ENCODE measurements at regions not wholly inside any gene's neighbourhood (a gene's known extent, or its start where the extent isn't known, plus 50 kb on each side); places are given as distances from the start of the nearest gene placed in this dataset.

- TF ChIP-seq ARID3A (IDR thresholded peaks at IDR 0.05; ENCODE audit: borderline replicate concordance, low read depth, low read length) (no peak), ELF4 (CRISPR knock-in tag; IDR thresholded peaks at IDR 0.05) (no peak), MTA3 (IDR thresholded peaks at IDR 0.05; ENCODE audit: borderline replicate concordance) (no peak), LARP7 (IDR thresholded peaks at IDR 0.05) (no peak)
These were observed 55.1 kb upstream of the HDDC2 start (continued) for GRCh38 chr6:125356884-125357283.

DNA sequence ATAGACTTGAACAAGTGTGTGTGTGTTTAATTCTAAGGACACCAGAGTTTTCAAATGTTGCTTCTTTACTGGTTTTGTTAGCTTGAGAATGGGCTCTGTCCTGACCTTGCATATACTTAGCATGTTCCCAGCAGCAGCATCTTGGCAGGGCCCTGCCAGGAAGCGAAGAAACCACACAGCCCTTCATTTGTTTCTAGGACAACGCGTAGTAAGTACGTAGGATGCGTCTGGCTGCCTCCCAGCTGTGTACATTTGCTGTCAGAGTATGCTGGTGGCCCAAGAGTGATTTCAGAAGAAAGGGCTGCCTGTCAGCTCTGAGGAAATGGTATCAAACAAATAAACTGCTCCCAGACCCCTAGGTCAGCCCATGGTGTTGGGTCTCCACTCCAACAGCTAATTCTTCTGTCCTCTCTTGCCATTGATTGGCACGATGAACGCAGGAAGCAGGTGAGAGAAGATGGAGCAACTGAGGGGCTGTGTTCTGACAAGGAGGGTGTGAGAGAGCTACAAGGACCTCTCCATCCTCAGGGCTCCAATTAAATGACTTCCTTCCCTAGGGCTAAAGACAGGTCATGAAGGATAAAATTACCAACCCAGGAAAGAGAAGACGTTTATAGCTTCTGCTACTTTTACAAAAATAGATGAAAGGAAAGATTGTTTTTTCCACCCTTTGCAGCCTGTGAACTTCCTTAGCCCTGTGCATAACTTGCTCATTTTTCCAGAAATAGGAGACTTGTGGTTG, 55.9 kb upstream of the HDDC2 start:
- Histone ChIP-seq H3K4me3 (no peak overlapping the region), H2AFZ (ENCODE audit: low read depth, low read length) (no peak overlapping the region), H3K27me3 (ENCODE audit: control insufficient read depth in 2 of 2, insufficient read depth in 2 of 2, low read length in 2 of 2) (peaks cover 5 to 17% of the 10 kb centered on the region in 2 experiments), H4K20me1 (replicated peaks; ENCODE audit: control insufficient read depth, insufficient read depth, low read length) (no peaks in the 10 kb centered on the region), H3K9ac (ENCODE audit: insufficient read depth in 1 of 2, low read depth in 2 of 2, low read length in 2 of 2) (no peak overlapping the region), H3K9me3 (replicated peaks; ENCODE audit: control insufficient read depth, insufficient read depth, low read depth, low read length) (no peaks in the 10 kb centered on the region), H3K4me1 (replicated peaks in 1 of 2; ENCODE audit: control insufficient read depth in 2 of 2, insufficient read depth in 2 of 2, low read length in 2 of 2) (no peaks in the 10 kb centered on the region), H3K36me3 (ENCODE audit: control insufficient read depth, insufficient read depth, low read length) (no peaks in the 10 kb centered on the region), H3K79me2 (ENCODE audit: control insufficient read depth, insufficient read depth, low read length) (no peaks in the 10 kb centered on the region), H3K9me1 (ENCODE audit: control insufficient read depth, insufficient read depth, low read length) (no peaks in the 10 kb centered on the region), H3K4me2 (ENCODE audit: insufficient read depth, low read length) (no peak overlapping the region), H3K27ac (ENCODE audit: extremely low read depth, low read depth, low read length) (no peak overlapping the region)
- ATAC-seq = no peak
- no peak for DNase-seq (ENCODE audit: extremely low read depth in 1 of 4, low spot score in 3 of 4)
- ChIA-PET CTCF (ENCODE audit: low intra/inter-chr PET ratio) (no interaction called here), POLR2A (interaction anchor here (0.5 to 0.6 kb wide), 3 partner anchors 36 to 252 kb away, joined by 3 to 4 read pairs (median 3); no protein-coding TSS in a partner anchor)
- no TSS peak for BruUV-seq (replicated peaks)
- TF ChIP-seq MXI1 (IDR thresholded peaks at IDR 0.05; ENCODE audit: low read depth, low read length) (no peak), RFX5 (IDR thresholded peaks at IDR 0.05; ENCODE audit: low read depth, low read length) (no peak), NEUROD1 (IDR thresholded peaks at IDR 0.05; ENCODE audit: borderline replicate concordance, low read depth, low read length, partially characterized antibody) (no peak), HOXB6 (CRISPR knock-in tag; IDR thresholded peaks at IDR 0.05; ENCODE audit: borderline replicate concordance) (no peak), HCFC1 (IDR thresholded peaks at IDR 0.05; ENCODE audit: low read depth, low read length) (no peak), FOXA3 (CRISPR knock-in tag; conservative IDR thresholded peaks at IDR 0.05 in 1 of 2, IDR thresholded peaks at IDR 0.05 in 1 of 2) (no peak)
- TF ChIP-seq, protein P1, sequence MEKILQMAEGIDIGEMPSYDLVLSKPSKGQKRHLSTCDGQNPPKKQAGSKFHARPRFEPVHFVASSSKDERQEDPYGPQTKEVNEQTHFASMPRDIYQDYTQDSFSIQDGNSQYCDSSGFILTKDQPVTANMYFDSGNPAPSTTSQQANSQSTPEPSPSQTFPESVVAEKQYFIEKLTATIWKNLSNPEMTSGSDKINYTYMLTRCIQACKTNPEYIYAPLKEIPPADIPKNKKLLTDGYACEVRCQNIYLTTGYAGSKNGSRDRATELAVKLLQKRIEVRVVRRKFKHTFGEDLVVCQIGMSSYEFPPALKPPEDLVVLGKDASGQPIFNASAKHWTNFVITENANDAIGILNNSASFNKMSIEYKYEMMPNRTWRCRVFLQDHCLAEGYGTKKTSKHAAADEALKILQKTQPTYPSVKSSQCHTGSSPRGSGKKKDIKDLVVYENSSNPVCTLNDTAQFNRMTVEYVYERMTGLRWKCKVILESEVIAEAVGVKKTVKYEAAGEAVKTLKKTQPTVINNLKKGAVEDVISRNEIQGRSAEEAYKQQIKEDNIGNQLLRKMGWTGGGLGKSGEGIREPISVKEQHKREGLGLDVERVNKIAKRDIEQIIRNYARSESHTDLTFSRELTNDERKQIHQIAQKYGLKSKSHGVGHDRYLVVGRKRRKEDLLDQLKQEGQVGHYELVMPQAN (IDR thresholded peaks at IDR 0.05; ENCODE audit: borderline replicate concordance) = no peak
- intact Hi-C loops (cut with micrococcal nuclease) (no loop called here), in situ Hi-C loops (cut with MboI) (no loop called here)
- under 1% methylated on average over 8 of the region's 8 CpGs for WGBS (ENCODE audit: insufficient coverage, low coverage, missing lambda C conversion rate)
- FAIRE-seq = no peak
